Liver (tissue), 7 donors: ENCODE measurements at regions not wholly inside any gene's neighbourhood (a gene's known extent, or its start where the extent isn't known, plus 50 kb on each side); places are given as distances from the start of the nearest gene placed in this dataset.

Experiments used
- DNase-seq: peaks from one replicate; pipeline ENCODE4 v3.0.0-alpha.2; 2017; ENCODE audit warnings: low spot score
- H3K27ac ChIP-seq, 2 donors: one replicate each; pipeline ENCODE4 v1.7.0; 2013; ENCODE audit warnings: inconsistent platforms in 2 of 2, low read length in 2 of 2, control low read depth in 1 of 2, low read depth in 1 of 2, mild to moderate bottlenecking in 1 of 2
- H3K27me3 ChIP-seq, 4 donors: one replicate each; pipeline versions ENCODE4 v1.6.1 to v1.7.0; 2013; ENCODE audit warnings: low read length in 3 of 4, inconsistent platforms in 1 of 4, mild to moderate bottlenecking in 1 of 4, moderate library complexity in 1 of 4; ENCODE audit not compliant: control insufficient read depth in 4 of 4, insufficient read depth in 4 of 4
- H3K36me3 ChIP-seq, 4 donors: one replicate each; pipeline versions ENCODE4 v1.6.1 to v1.7.0; 2013; ENCODE audit warnings: low read length in 3 of 4, mild to moderate bottlenecking in 3 of 4, low read depth in 1 of 4, moderate library complexity in 1 of 4; ENCODE audit not compliant: control insufficient read depth in 4 of 4, insufficient read depth in 3 of 4
- H3K4me1 ChIP-seq, 4 donors: one replicate each; pipeline versions ENCODE4 v1.6.1 to v1.7.0; 2013; ENCODE audit warnings: low read length in 3 of 4, mild to moderate bottlenecking in 3 of 4, moderate library complexity in 1 of 4; ENCODE audit not compliant: control insufficient read depth in 4 of 4, insufficient read depth in 4 of 4
- H3K4me3 ChIP-seq, 3 donors: one replicate each; pipeline versions ENCODE4 v1.6.1 to v1.7.0; 2013; ENCODE audit warnings: low read length in 3 of 3, control low read depth in 1 of 3, low read depth in 1 of 3, mild to moderate bottlenecking in 1 of 3
- H3K9ac ChIP-seq, 2 donors: one replicate each; pipeline ENCODE4 v1.7.0; 2013; ENCODE audit warnings: low read length in 2 of 2, mild to moderate bottlenecking in 2 of 2, moderate library complexity in 2 of 2, control low read depth in 1 of 2, low read depth in 1 of 2
- H3K9me3 ChIP-seq, 4 donors: one replicate each; pipeline versions ENCODE4 v1.6.1 to v1.7.0; 2013; ENCODE audit warnings: low read length in 3 of 4; ENCODE audit not compliant: control insufficient read depth in 4 of 4
- ATF3 ChIP-seq: IDR thresholded peaks from 2 replicates; pipeline ENCODE4 v1.6.1; 2016; ENCODE audit warnings: antibody characterized with exemption
- EGR1 ChIP-seq, 2 donors: IDR thresholded peaks; 2 replicates each; pipeline ENCODE4 v1.6.1; 2016 to 2018; ENCODE audit warnings: antibody characterized with exemption in 2 of 2, low read depth in 2 of 2
- FOXA1 ChIP-seq: IDR thresholded peaks from 2 replicates; pipeline ENCODE4 v1.6.1; 2016; ENCODE audit warnings: antibody characterized with exemption
- FOXA2 ChIP-seq: IDR thresholded peaks from 2 replicates; pipeline ENCODE4 v1.6.1; 2016; ENCODE audit warnings: antibody characterized with exemption
- GABPA ChIP-seq, 2 donors: IDR thresholded peaks in 1 of 2; conservative IDR thresholded peaks in 1 of 2; 2 replicates each; pipeline ENCODE4 v1.6.1; 2016; ENCODE audit warnings: antibody characterized with exemption in 2 of 2, mild to moderate bottlenecking in 1 of 2, moderate library complexity in 1 of 2
- MAX ChIP-seq: IDR thresholded peaks from 2 replicates; pipeline ENCODE4 v1.6.1; 2016; ENCODE audit warnings: antibody characterized with exemption
- NR2F2 ChIP-seq: IDR thresholded peaks from 2 replicates; pipeline ENCODE4 v1.6.1; 2016; ENCODE audit warnings: antibody characterized with exemption
- RAD21 ChIP-seq, 2 donors: IDR thresholded peaks; 2 replicates each; pipeline ENCODE4 v1.6.1; 2016; ENCODE audit warnings: antibody characterized with exemption in 2 of 2, mild to moderate bottlenecking in 2 of 2
- REST ChIP-seq: IDR thresholded peaks from 2 replicates; pipeline ENCODE4 v1.6.1; 2016; ENCODE audit warnings: antibody characterized with exemption, mild to moderate bottlenecking
- SP1 ChIP-seq: IDR thresholded peaks from 2 replicates; pipeline ENCODE4 v1.6.1; 2018; ENCODE audit warnings: antibody characterized with exemption, mild to moderate bottlenecking
- ZBTB33 ChIP-seq: IDR thresholded peaks from 2 replicates; pipeline ENCODE4 v1.6.1; 2016; ENCODE audit warnings: antibody characterized with exemption
- WGBS: extraction: QIAGEN DNeasy Blood & Tissue Kit; methylation state at CpG from one replicate; pipeline ENCODE4 v1.1.7; 2013; 5-methylcytosine and 5-hydroxymethylcytosine counted together
- donor health status: healthy.
- donor health status: healthy.
- donor health status: healthy.
- donor health status: healthy.

GRCh38 chr3:11699083-11699427 lies 55.3 kb upstream of the VGLL4 start:
- H3K27ac ChIP-seq, result no peak overlapping the region
- no peak overlapping the region for H3K4me3 ChIP-seq
- H3K36me3 ChIP-seq, result peaks cover 0 to 4% (median 0%) of the 10 kb centered on the region in 4 donors
- 96% methylated on average over 2 of the region's 2 CpGs for WGBS
- no peaks in the 10 kb centered on the region for H3K27me3 ChIP-seq
- no peaks in the 10 kb centered on the region for H3K4me1 ChIP-seq
- H3K9me3 ChIP-seq, result no peaks in the 10 kb centered on the region
- DNase-seq, result no peak
- no peak overlapping the region for H3K9ac ChIP-seq
- TF ChIP-seq EGR1 (IDR thresholded peaks at IDR 0.05; ENCODE audit: low read depth in 2 of 2), result no peak
- no peak for TF ChIP-seq GABPA (IDR thresholded peaks at IDR 0.05 in 1 of 2, conservative IDR thresholded peaks at IDR 0.05 in 1 of 2)
- TF ChIP-seq FOXA1, result no peak
- TF ChIP-seq REST, result no peak
- TF ChIP-seq FOXA2, result no peak
- no peak for TF ChIP-seq NR2F2
- no peak for TF ChIP-seq MAX
- no peak for TF ChIP-seq SP1
- no peak for TF ChIP-seq RAD21 (IDR thresholded peaks at IDR 0.05)

GRCh38 chr3:11698326-11699082 lies 54.8 kb upstream of the VGLL4 start:
- peaks cover 0 to 4% (median 0%) of the 10 kb centered on the region in 4 donors for H3K36me3 ChIP-seq

More at GRCh38 chr3:11698326-11699082, 54.8 kb upstream of the VGLL4 start:
- Histone ChIP-seq H3K27ac (no peak overlapping the region), H3K9me3 (no peaks in the 10 kb centered on the region), H3K4me3 (no peak overlapping the region), H3K9ac (no peak overlapping the region), H3K27me3 (no peaks in the 10 kb centered on the region), H3K4me1 (no peaks in the 10 kb centered on the region)
- TF ChIP-seq REST (no peak), ATF3 (no peak), FOXA1 (no peak), ZBTB33 (no peak), FOXA2 (no peak)
- DNase-seq, result no peak
- WGBS, result 98% methylated on average over 7 of the region's 7 CpGs
